ENCODE measurements at regions not wholly inside any gene's neighbourhood (a gene's known extent, or its start where the extent isn't known, plus 50 kb on each side); places are given as distances from the start of the nearest gene placed in this dataset.
"Not testable (repeated sequence)": the region's sequence is repeated elsewhere in the genome, so short reads cannot be mapped to it uniquely, and the experiment has no call there.

DNA sequence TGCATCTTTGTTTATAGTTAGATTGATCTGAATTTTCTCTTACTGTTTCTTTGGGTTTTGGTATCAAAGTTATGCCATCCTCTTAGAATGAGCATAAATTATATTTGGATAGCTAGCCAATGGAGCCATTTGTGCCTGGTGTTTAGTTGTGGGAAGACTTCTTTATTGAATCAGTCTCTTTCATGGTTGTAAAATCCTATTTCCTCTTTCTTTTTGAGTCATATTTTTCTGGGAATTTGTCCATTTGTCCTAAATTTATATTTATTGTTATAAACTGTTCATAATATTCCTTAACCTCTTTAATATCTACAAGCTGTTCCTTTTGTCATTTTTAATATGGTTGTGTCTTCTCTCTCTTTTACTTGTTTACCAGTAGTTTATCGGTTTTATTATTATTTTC, 462.5 kb downstream of the AEBP2 start:
- no peak for DNase-seq (ENCODE audit: low read depth, low spot score)

DNA sequence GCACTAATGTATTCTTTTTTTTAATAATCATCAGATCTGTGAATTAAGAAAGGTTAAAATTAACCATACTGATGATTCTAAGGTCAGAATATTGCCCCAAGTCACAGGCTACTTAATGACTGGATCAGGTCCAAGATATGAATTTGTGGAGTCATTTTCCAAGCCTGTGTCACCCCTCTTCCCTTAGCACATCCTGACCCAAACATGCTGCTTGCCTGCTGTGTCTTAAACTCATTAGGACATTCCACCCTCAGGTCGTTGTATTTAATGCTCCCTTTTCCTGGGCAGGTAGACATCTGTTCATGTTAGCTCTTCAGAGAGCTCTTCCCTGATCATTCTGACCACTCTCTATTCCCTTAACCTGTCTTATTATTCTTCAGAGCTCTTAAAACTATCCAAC, 463.5 kb upstream of the PDE3A start:
- DNase-seq (ENCODE audit: low read depth, low spot score) = no peak

GRCh38 chr12:19908830-19909229, 459.5 kb upstream of the PDE3A start:
- no peak for DNase-seq (ENCODE audit: low read depth, low spot score)

- no peak for DNase-seq (ENCODE audit: low read depth, low spot score)
Measured at GRCh38 chr12:19909418-19909817, 458.9 kb upstream of the PDE3A start.

- DNase-seq (ENCODE audit: low read depth, low spot score) = no peak
Measured at GRCh38 chr12:19910681-19911080, 457.7 kb upstream of the PDE3A start.

- no peak for DNase-seq (ENCODE audit: low read depth, low spot score)
Measured at GRCh38 chr12:19912991-19913390, 455.3 kb upstream of the PDE3A start.

GRCh38 chr12:19915392-19916195, 452.7 kb upstream of the PDE3A start:
- DNase-seq (ENCODE audit: low read depth, low spot score) = peak; percentile 41

DNA sequence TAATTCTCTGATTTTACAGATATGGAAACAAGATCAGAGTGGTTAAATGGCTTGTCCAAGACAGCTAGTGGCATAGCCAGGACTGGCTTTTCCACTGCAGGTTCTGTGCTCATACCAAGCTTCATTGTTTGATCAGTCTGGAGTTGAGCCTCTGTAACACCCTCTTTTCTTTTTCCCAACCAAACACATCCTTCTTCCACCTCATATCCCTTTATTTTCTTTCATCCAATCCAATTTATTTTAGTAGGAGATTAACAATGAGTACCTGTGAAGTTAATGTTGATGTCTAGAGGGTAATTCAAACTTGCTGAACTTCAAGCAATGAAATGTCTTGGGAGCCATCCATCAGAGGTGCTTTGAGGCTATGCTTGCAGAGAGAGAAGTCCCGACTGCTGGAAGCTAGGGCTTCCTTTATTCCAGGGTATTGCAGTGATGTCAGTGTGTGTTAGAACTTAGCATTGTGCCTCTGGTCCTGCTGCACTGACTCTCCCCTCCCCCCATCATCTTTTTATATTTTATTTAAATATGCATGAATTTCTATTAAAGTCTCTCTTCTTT, 452.1 kb upstream of the PDE3A start:
- DNase-seq (ENCODE audit: low read depth, low spot score) = no peak

DNA sequence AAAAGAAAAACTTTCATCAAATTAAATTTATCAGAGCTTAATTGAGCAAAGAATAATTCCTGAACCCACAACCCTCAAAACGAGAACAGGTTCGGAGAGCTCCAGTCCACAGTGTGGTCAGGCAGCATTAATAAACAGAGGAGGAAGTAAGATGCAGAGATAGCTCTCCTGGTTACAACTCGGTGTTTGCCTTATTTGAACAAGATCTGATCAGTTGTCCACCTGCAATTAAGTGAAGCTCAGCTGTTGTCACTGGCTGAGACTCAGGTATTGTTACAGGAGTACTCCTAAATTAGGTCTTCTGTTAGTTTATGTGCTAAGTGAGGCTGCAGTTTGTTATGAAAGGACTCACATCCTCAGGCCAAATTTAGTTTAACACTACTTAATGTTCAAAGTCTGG, 451.4 kb upstream of the PDE3A start:
- no peak for DNase-seq (ENCODE audit: low read depth, low spot score)

DNA sequence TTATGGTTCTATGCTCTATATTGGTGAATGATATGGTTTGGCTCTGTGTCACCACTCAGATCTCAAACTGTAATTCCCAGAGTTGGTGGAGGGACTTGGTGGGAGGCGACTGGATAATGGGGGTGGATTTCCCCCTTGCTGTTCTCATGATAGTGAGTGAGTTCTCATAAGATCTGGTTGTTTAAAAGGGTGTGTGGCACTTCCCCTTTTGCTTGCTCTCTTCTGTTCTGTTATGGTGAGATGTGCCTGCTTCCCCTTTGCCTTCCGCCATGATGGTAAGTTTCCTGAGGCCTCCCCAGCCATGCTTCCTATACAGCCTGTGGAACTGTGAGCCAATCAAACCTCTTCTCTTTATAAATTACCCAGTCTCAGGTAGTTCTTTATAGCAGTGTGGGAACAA, 446.6 kb upstream of the PDE3A start:
- DNase-seq (ENCODE audit: low read depth, low spot score) = not testable (repeated sequence)

DNA sequence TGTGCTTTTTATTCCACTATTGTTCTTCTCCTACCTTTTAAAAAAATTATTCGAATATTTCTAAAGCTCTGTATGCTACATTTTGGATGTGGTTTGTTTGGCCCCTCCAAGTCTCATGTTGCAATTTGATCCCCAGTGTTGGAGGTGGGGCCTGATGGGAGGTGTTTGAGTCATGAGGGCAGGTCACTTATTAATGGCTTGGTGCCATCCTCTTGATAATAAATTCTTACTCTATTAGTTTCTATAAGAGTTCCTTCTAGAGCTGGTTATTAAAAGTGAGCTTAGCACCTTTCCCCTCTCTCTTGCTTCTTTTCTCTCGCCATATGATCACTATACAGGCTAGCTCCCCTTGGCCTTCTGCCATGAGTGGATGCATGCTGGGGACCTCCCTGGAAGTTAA, 445.6 kb upstream of the PDE3A start:
- no peak for DNase-seq (ENCODE audit: low read depth, low spot score)

GRCh38 chr12:19924360-19924759, 444.0 kb upstream of the PDE3A start:
- no peak for DNase-seq (ENCODE audit: low read depth, low spot score)

DNA sequence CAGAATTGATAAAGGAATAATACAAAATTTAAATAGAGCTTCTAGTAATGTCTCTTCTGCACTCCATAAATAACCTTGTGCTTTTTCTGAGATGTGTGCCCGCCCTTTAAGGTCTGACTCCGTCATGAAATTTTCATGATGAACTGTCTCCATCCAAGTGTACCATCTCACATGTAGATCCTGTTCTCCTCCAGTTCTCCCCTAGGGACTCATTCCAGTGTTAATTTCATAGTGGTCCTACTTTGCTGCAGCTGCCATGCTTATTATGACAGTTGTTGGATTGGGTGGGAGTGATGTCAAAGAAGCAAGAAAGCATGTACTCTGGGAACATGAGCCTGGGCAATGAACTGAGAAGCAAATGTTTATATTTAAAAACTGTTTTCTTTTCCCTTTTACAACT, 442.5 kb upstream of the PDE3A start:
- DNase-seq (ENCODE audit: low read depth, low spot score) = no peak

DNA sequence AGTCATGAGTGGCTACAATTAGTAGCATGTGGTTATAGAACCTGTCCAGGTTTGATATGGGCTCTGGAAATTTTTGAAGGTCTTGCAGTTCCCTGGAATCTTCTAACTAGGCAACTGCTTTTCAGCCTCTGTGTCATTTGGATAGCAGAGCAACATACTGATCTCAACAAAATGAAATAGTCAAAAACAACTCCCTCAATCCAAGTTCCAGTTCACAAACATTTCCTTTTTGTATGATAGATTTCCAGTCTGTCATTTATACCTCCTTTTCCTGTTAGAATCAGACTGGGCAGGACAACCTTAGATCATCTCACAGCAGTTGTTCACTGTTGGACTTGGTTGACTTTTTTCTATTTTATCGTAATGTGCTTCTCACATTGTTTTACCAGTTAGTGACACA, 442.1 kb upstream of the PDE3A start:
- no peak for DNase-seq (ENCODE audit: low read depth, low spot score)

DNA sequence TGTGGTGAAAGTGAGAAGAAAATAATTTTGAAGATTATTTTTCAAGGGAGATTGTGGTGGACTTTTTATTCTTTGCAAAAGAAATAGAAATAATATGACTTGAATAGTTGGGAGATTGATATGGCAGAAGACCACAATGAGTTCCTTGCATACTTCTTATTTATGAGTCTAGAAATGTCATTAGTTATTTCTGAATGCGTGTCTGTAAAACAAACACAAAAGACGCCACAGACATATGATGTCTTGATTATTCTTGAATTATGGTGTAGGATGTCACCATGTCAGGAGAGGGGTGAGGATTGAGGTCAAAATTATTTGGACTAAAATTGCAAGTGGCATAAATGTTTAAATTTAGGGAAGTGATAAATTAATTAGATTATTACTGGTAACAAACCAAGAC, 440.7 kb upstream of the PDE3A start:
- no peak for DNase-seq (ENCODE audit: low read depth, low spot score)

DNA sequence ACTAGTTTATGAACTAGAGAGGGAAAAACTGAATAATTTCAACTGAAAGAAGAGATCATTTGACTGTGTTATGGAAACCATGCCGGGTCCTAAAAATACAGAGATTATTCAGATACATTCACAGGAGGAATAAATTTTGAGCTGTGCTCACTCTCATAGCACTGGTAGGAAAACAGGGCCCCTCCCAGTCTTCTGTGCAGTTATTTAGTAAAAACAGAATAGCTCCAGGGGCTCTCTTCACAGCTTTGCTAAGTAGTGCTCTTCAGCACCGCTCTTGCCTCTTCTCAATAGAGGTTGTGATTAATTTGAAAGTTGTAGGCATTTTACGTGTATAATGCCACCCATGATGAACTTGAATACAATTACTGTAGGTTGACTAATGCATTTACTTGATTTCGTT, 435.9 kb upstream of the PDE3A start:
- DNase-seq (ENCODE audit: low read depth, low spot score) = no peak

DNA sequence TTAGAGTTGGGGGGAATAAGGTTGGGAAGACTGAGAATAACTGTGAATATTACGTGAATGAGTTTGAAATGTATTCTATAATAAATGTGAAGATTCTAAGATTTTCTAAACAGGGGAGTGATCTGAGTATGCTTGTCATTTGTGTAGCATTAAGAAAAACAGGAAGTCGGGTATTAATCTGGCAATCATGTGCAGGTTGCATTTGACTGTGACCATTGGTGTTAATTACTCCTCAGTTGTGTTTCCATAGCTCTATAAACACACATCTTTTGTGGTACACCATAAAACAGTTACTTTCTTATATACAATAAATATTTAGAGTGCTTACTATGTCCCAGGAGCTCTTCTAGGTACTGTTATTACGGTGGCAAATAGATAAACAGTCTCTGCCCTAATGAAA, 434.4 kb upstream of the PDE3A start:
- no peak for DNase-seq (ENCODE audit: low read depth, low spot score)

- DNase-seq (ENCODE audit: low read depth, low spot score) = no peak
Measured at GRCh38 chr12:19937161-19937560, 431.2 kb upstream of the PDE3A start.

- DNase-seq (ENCODE audit: low read depth, low spot score) = no peak
Measured at GRCh38 chr12:19938031-19938430, 430.3 kb upstream of the PDE3A start.

- DNase-seq (ENCODE audit: low read depth, low spot score) = no peak
Measured at GRCh38 chr12:19938491-19938890, 429.8 kb upstream of the PDE3A start.

DNA sequence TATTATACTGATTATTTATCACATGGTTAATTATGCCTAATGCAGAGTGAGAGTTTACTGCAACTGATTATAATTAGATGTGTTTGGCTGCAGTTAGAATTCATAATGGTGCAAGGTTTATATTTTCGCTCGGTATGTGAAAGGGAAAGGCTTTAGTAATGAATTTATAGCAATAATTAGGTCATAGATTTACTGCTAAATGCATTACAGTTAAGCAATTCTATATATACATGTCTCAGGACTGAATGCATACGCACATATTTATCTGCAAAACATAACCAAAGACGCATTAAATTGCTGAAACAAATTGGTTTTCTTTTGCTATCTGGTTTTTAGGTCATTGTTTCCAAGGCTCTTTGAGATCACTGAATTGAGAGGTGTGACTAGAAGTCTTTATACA, 428.1 kb upstream of the PDE3A start:
- no peak for DNase-seq (ENCODE audit: low read depth, low spot score)

DNA sequence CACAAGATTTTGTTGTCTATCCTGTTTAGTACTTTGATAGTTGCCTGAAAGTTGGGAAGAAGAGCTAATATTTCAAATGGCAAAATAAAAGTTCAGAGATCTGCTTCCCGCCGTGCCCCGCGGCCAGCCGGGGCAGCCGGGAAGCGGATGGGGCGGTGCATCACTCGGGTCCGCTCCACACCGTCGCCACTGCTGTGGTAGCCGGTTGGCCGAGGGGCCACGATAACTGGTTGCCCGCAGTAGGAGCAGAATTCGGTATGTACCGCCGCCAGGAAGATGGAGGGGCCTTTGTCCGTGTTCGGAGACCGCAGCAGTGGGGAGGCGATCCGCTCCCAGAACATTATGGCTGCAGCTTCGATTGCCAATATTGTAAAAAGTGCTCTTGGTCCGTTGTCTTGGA, 427.2 kb upstream of the PDE3A start:
- no peak for DNase-seq (ENCODE audit: low read depth, low spot score)

GRCh38 chr12:19945559-19946435, 422.5 kb upstream of the PDE3A start:
- DNase-seq (ENCODE audit: low read depth, low spot score) = no peak

Measured in smooth muscle cell of the brain vasculature (primary cell).